B cell (primary cell): ENCODE measurements at regions not wholly inside any gene's neighbourhood (a gene's known extent, or its start where the extent isn't known, plus 50 kb on each side); places are given as distances from the start of the nearest gene placed in this dataset.

Experiments used
- ATAC-seq: fragments of 200-7000 bp; cut with Tn5 transposase; one replicate; pipeline ENCODE4 v1.10.0; 2021; ENCODE audit warnings: low read depth, mild to moderate bottlenecking, moderate number of reproducible peaks, moderate library complexity
- CTCF ChIA-PET: fragments of 350-600 bp; sonication (Branson Sonifier 250); formaldehyde crosslinking; loops from one replicate; lab custom pipeline; 2021; ENCODE audit warnings: antibody characterized with exemption, inconsistent platforms; lab: Charles Lee
- POLR2A ChIA-PET: fragments of 350-600 bp; sonication (Branson Sonifier 250); formaldehyde crosslinking; loops from one replicate; lab custom pipeline; 2021; ENCODE audit warnings: antibody characterized with exemption; lab: Charles Lee
- DNase-seq: peaks from one replicate; pipeline ENCODE4 v3.0.0; 2013
- H2AFZ ChIP-seq: 2 replicates; pipeline ENCODE4 v1.6.1; 2012; ENCODE audit warnings: mild to moderate bottlenecking, low read depth, low read length; ENCODE audit not compliant: insufficient read depth, poor library complexity, severe bottlenecking
- H3K27ac ChIP-seq, 2 donors: 1 replicate in 1 of 2; 2 replicates in 1 of 2; pipeline ENCODE4 v1.5.1; 2012 to 2013; ENCODE audit warnings: low read length in 2 of 2, mild to moderate bottlenecking in 2 of 2, moderate library complexity in 1 of 2
- H3K27me3 ChIP-seq, 4 experiments: fragments of 200-600 bp in 1 of 4; sonication (generic) in 1 of 4; replicated peaks in 1 of 4; 1 replicate in 2 of 4; 2 replicates in 2 of 4; pipeline versions ENCODE4 v1.6.1 to v1.7.0; 2013 to 2016; ENCODE audit warnings: low read length in 3 of 4, mild to moderate bottlenecking in 2 of 4, mixed read lengths in 1 of 4, moderate library complexity in 1 of 4; ENCODE audit not compliant: insufficient read depth in 4 of 4, control insufficient read depth in 3 of 4; ENCODE audit errors: control extremely low read depth in 1 of 4
- H3K36me3 ChIP-seq, 2 experiments: replicated peaks in 1 of 2; 1 replicate in 1 of 2; 2 replicates in 1 of 2; pipeline versions ENCODE4 v1.6.1 to v1.7.1; 2013; ENCODE audit warnings: low read length in 1 of 2; ENCODE audit not compliant: insufficient read depth in 2 of 2, control insufficient read depth in 1 of 2; ENCODE audit errors: control extremely low read depth in 1 of 2, extremely low read depth in 1 of 2
- H3K4me1 ChIP-seq, 2 donors: fragments of 200-600 bp in 1 of 2; sonication (generic) in 1 of 2; 1 replicate in 1 of 2; 2 replicates in 1 of 2; pipeline versions ENCODE4 v1.5.1 to v1.6.1; 2013 to 2017; ENCODE audit warnings: low read length in 2 of 2; ENCODE audit not compliant: control insufficient read depth in 2 of 2, insufficient read depth in 2 of 2
- H3K4me2 ChIP-seq: replicated peaks from 2 replicates; pipeline ENCODE3; 2012; ENCODE audit warnings: mild to moderate bottlenecking, low read depth, low read length; ENCODE audit not compliant: poor library complexity, severe bottlenecking
- H3K4me3 ChIP-seq, 5 experiments: fragments of 200-600 bp in 1 of 5; sonication (generic) in 1 of 5; 1 replicate in 3 of 5; 2 replicates in 2 of 5; pipeline versions ENCODE4 v1.5.1 to v1.7.0; 2011 to 2016; ENCODE audit warnings: low read length in 4 of 5, mild to moderate bottlenecking in 4 of 5, low read depth in 2 of 5, control low read depth in 1 of 5, moderate library complexity in 1 of 5; ENCODE audit not compliant: insufficient read depth in 1 of 5; ENCODE audit errors: control extremely low read depth in 1 of 5, extremely low read depth in 1 of 5
- H3K79me2 ChIP-seq: fragments of 200-600 bp; sonication (generic); one replicate; pipeline ENCODE4 v1.6.0; 2016; ENCODE audit warnings: low read length; ENCODE audit not compliant: control insufficient read depth, insufficient read depth
- H3K9ac ChIP-seq: fragments of 200-600 bp; sonication (generic); 2 replicates; pipeline ENCODE4 v1.6.1; 2017; ENCODE audit warnings: mild to moderate bottlenecking, low read length, moderate library complexity
- H3K9me3 ChIP-seq, 3 donors: one replicate each; pipeline versions ENCODE4 v1.6.1 to v1.7.1; 2013; ENCODE audit warnings: low read length in 2 of 3; ENCODE audit not compliant: control insufficient read depth in 2 of 3, insufficient read depth in 1 of 3; ENCODE audit errors: control extremely low read depth in 1 of 3
- H4K20me1 ChIP-seq: 2 replicates; pipeline ENCODE4 v1.6.0; 2012; ENCODE audit warnings: mild to moderate bottlenecking, low read length; ENCODE audit not compliant: insufficient read depth, control insufficient read depth, poor library complexity, severe bottlenecking
- H3K27ac Mint-ChIP-seq: one replicate; pipeline ENCODE4 v1.8.0; 2021; ENCODE audit warnings: mixed read lengths
- H3K27me3 Mint-ChIP-seq: one replicate; pipeline ENCODE4 v1.8.0; 2021; ENCODE audit warnings: mixed read lengths
- H3K4me1 Mint-ChIP-seq: one replicate; pipeline ENCODE4 v1.8.0; 2021; ENCODE audit warnings: mixed read lengths
- H3K4me3 Mint-ChIP-seq: one replicate; pipeline ENCODE4 v1.8.0; 2021; ENCODE audit warnings: mixed read lengths
- H3K9me3 Mint-ChIP-seq: one replicate; pipeline ENCODE4 v1.8.0; 2022; ENCODE audit warnings: mixed read lengths; ENCODE audit not compliant: insufficient read depth
- CTCF ChIP-seq: fragments of 200-600 bp; IDR thresholded peaks from one replicate; pipeline ENCODE4 v1.8.0; 2022; ENCODE audit warnings: antibody characterized with exemption, mild to moderate bottlenecking
- EZH2 ChIP-seq: IDR thresholded peaks from 2 replicates; pipeline ENCODE4 v1.6.1; 2012; ENCODE audit warnings: borderline replicate concordance, low read depth, mild to moderate bottlenecking, moderate library complexity, low read length; ENCODE audit not compliant: insufficient read depth, poor library complexity, severe bottlenecking
- WGBS: methylation state at CpG from one replicate; pipeline ENCODE4 v1.1.5; 2013; ENCODE audit warnings: missing lambda C conversion rate; ENCODE audit not compliant: insufficient coverage; 5-methylcytosine and 5-hydroxymethylcytosine counted together
- intact Hi-C: fragments of 100-400 bp; cut with micrococcal nuclease; formaldehyde crosslinking; loops from one replicate; pipeline ENCODE4 v1.10.0; 2022

- WGBS = 59% methylated on average over 15 of the region's 15 CpGs
- H3K4me1 ChIP-seq = no peaks in the 10 kb centered on the region
- H3K36me3 ChIP-seq = no peaks in the 10 kb centered on the region
- no peak overlapping the region for H3K27ac ChIP-seq
- H3K9me3 ChIP-seq = no peaks in the 10 kb centered on the region
- peaks cover 0 to 8% (median under 1%) of the 10 kb centered on the region in 4 experiments for H3K27me3 ChIP-seq
- CTCF ChIA-PET = no interaction called here
- no peak overlapping the region for H3K27ac Mint-ChIP-seq
- H3K4me3 Mint-ChIP-seq = no peak overlapping the region
- POLR2A ChIA-PET = no interaction called here
- H2AFZ ChIP-seq = peak overlapping the region; percentile 22
- DNase-seq (no peak), ATAC-seq (no peak)
- no peak for TF ChIP-seq EZH2
- TF ChIP-seq CTCF = no peak
- no peak overlapping the region for H3K4me2 ChIP-seq
- no peaks in the 10 kb centered on the region for H3K79me2 ChIP-seq
- H4K20me1 ChIP-seq = no peaks in the 10 kb centered on the region
- intact Hi-C loops = no loop called here
- no peak overlapping the region for H3K4me3 ChIP-seq
- H3K27me3 Mint-ChIP-seq = peaks cover 13% of the 10 kb centered on the region
- H3K9ac ChIP-seq = no peak overlapping the region
- no peaks in the 10 kb centered on the region for H3K9me3 Mint-ChIP-seq
- H3K4me1 Mint-ChIP-seq = peaks cover 3% of the 10 kb centered on the region
Observed at GRCh38 chr6:47376930-47377329, 67.2 kb upstream of the TNFRSF21 start.

DNA sequence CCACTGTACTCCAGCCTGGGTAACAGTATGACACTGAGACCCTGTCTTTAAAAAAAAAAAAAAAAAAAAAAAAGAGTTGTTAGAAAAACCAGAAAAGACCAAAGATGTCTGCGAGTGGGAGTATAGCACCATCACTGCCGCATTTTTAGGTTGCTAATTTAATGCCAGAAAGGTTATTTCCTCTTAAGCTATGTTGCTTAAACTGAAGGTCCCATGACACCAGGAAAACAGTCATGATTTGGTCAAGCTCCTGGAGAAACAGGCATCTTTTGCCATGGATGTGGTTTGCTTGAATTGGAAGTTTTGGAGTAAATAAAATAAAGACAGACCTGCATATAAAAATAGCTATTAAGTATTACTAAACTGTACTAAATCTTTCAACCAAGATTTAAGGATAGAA lies 68.3 kb upstream of the TNFRSF21 start:
- no peak overlapping the region for H3K4me3 ChIP-seq
- ATAC-seq = no peak
- no peak overlapping the region for H3K27ac ChIP-seq
- no peaks in the 10 kb centered on the region for H4K20me1 ChIP-seq
- 67% methylated on average over 2 of the region's 2 CpGs for WGBS
- TF ChIP-seq CTCF (no peak), EZH2 (no peak)
- intact Hi-C loops = no loop called here
- DNase-seq = no peak
- Mint-ChIP-seq H3K27ac (no peak overlapping the region), H3K27me3 (peaks cover 16% of the 10 kb centered on the region), H3K9me3 (no peaks in the 10 kb centered on the region), H3K4me1 (peaks cover 3% of the 10 kb centered on the region), H3K4me3 (no peak overlapping the region)
- no peaks in the 10 kb centered on the region for H3K79me2 ChIP-seq
- H3K4me1 ChIP-seq = no peaks in the 10 kb centered on the region
- no peaks in the 10 kb centered on the region for H3K36me3 ChIP-seq
- H3K9me3 ChIP-seq = no peaks in the 10 kb centered on the region
- ChIA-PET CTCF (no interaction called here), POLR2A (no interaction called here)
- H3K9ac ChIP-seq = no peak overlapping the region
- peaks cover 0 to 8% (median under 1%) of the 10 kb centered on the region in 4 experiments for H3K27me3 ChIP-seq
- no peak overlapping the region for H2AFZ ChIP-seq
- H3K4me2 ChIP-seq = no peak overlapping the region
